Body of pancreas (tissue), 4 donors: ENCODE measurements at regions not wholly inside any gene's neighbourhood (a gene's known extent, or its start where the extent isn't known, plus 50 kb on each side); places are given as distances from the start of the nearest gene placed in this dataset.

ENCODE experiments used
- CTCF ChIP-seq, 7 experiments: fragments of 450-650 bp in 4 of 7; fragments of 200-600 bp in 3 of 7; sonication (generic) in 3 of 7; IDR thresholded peaks; one replicate each; pipeline ENCODE4 v1.5.1; 2016 to 2019; ENCODE audit warnings: antibody characterized with exemption in 7 of 7
- POLR2A ChIP-seq, 3 donors: fragments of 450-650 bp; IDR thresholded peaks; one replicate each; pipeline ENCODE4 v1.6.1; 2016; ENCODE audit warnings: antibody characterized with exemption in 3 of 3, mild to moderate bottlenecking in 2 of 3

DNA sequence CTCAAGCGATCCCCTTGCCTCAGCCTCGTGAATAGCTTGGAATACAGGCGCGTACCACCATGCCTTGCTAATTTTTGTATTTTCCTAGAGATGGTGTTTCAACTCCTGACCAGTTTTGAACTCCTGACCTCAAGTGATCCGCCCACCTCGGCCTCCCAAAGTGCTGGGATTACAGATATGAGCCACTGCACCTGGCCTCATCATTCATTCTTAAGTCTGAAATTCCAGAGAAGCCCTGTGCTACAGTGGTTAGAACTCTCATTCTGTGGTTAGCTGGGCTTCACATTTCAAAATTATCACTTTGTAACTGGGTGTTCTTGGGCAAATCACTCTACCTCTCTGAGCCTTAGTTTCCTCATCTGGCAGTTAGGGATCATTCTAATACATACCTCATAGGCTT, 86.1 kb upstream of the POU3F1 start:
- TF ChIP-seq CTCF (IDR thresholded peaks at IDR 0.05): no peak
- TF ChIP-seq POLR2A (IDR thresholded peaks at IDR 0.05): no peak
